GM21515 (cell line): ENCODE measurements at regions not wholly inside any gene's neighbourhood (a gene's known extent, or its start where the extent isn't known, plus 50 kb on each side); places are given as distances from the start of the nearest gene placed in this dataset.
"Not testable (repeated sequence)": the region's sequence is repeated elsewhere in the genome, so short reads cannot be mapped to it uniquely, and the experiment has no call there.

ENCODE experiments used
- ATAC-seq: cut with Tn5 transposase; IDR thresholded peaks from one replicate; pipeline ENCODE4 v1.9.1; 2021; ENCODE audit not compliant: unreplicated experiment

GRCh38 chr13:62142048-62142447 lies 726.4 kb upstream of the PCDH20 start:
- ATAC-seq = no peak

GRCh38 chr13:62139597-62139996 lies 723.9 kb upstream of the PCDH20 start:
- no peak for ATAC-seq

GRCh38 chr13:62137629-62138405 lies 722.2 kb upstream of the PCDH20 start:
- no peak for ATAC-seq

GRCh38 chr13:62131604-62132003 lies 716.0 kb upstream of the PCDH20 start:
- ATAC-seq = no peak

GRCh38 chr13:62130062-62130970 lies 714.7 kb upstream of the PCDH20 start:
- no peak for ATAC-seq

GRCh38 chr13:62129000-62129551 lies 713.4 kb upstream of the PCDH20 start:
- no peak for ATAC-seq

- no peak for ATAC-seq
These were observed 710.8 kb upstream of the PCDH20 start for GRCh38 chr13:62126400-62126799.

- no peak for ATAC-seq
These were observed 709.8 kb upstream of the PCDH20 start for GRCh38 chr13:62125451-62125850.

- no peak for ATAC-seq
These were observed 707.8 kb upstream of the PCDH20 start for GRCh38 chr13:62123409-62123808.

- ATAC-seq = no peak
These were observed 706.8 kb upstream of the PCDH20 start for GRCh38 chr13:62122434-62122833.

GRCh38 chr13:62119739-62120700 lies 704.4 kb upstream of the PCDH20 start:
- ATAC-seq = no peak

GRCh38 chr13:62115831-62116230 lies 700.2 kb upstream of the PCDH20 start:
- no peak for ATAC-seq

- no peak for ATAC-seq
These were observed 697.5 kb upstream of the PCDH20 start for GRCh38 chr13:62113179-62113578.

GRCh38 chr13:62110079-62110478 lies 694.4 kb upstream of the PCDH20 start:
- no peak for ATAC-seq

- ATAC-seq = not testable (repeated sequence)
These were observed 688.5 kb upstream of the PCDH20 start for GRCh38 chr13:62104136-62104535.

GRCh38 chr13:62096652-62097051 lies 681.0 kb upstream of the PCDH20 start:
- ATAC-seq = no peak

GRCh38 chr13:62094932-62095331 lies 679.3 kb upstream of the PCDH20 start:
- no peak for ATAC-seq

- ATAC-seq = no peak
These were observed 678.5 kb upstream of the PCDH20 start for GRCh38 chr13:62093984-62094780.

GRCh38 chr13:62092949-62093348 lies 677.3 kb upstream of the PCDH20 start:
- no peak for ATAC-seq

- no peak for ATAC-seq
These were observed 676.9 kb upstream of the PCDH20 start for GRCh38 chr13:62092536-62092935.
